Right cardiac atrium (tissue), 5 donors: ENCODE measurements at regions not wholly inside any gene's neighbourhood (a gene's known extent, or its start where the extent isn't known, plus 50 kb on each side); places are given as distances from the start of the nearest gene placed in this dataset.
"Not testable (repeated sequence)": the region's sequence is repeated elsewhere in the genome, so short reads cannot be mapped to it uniquely, and the experiment has no call there.

Experiments
- ATAC-seq, 2 donors: fragments of 200-7000 bp; cut with Tn5 transposase; one replicate each; pipeline versions ENCODE4 v1.8.0 to v1.9.1; 2020; ENCODE audit warnings: moderate library complexity in 2 of 2, mild to moderate bottlenecking in 1 of 2
- DNase-seq, 3 donors: peaks; one replicate each; pipeline ENCODE4 v3.0.0-alpha.2; 2020
- H3K27ac ChIP-seq: one replicate; pipeline ENCODE4 v1.5.1; 2013; ENCODE audit warnings: mild to moderate bottlenecking, low read length, control low read depth, moderate library complexity
- H3K27me3 ChIP-seq: one replicate; pipeline ENCODE4 v1.6.1; 2013; ENCODE audit not compliant: control insufficient read depth, insufficient read depth
- H3K4me1 ChIP-seq: one replicate; pipeline ENCODE4 v1.6.1; 2013; ENCODE audit warnings: low read length; ENCODE audit not compliant: control insufficient read depth, insufficient read depth
- H3K4me3 ChIP-seq: one replicate; pipeline ENCODE4 v1.5.1; 2013; ENCODE audit warnings: low read length, control low read depth
- H3K9me3 ChIP-seq: one replicate; pipeline ENCODE4 v1.6.1; 2013; ENCODE audit warnings: low read length; ENCODE audit not compliant: control insufficient read depth
- whole genome bisulfite sequencing: extraction: QIAGEN DNeasy Blood & Tissue Kit; methylation state at CpG from one replicate; pipeline ENCODE4 v1.1.7; 2013; 5-methylcytosine and 5-hydroxymethylcytosine counted together
- intact Hi-C, 4 donors: fragments of 100-400 bp; cut with DNase I; formaldehyde crosslinking; loops; one replicate each; pipeline versions ENCODE4 v1.11.0 to v1.14.0; 2022 to 2023
- donor health status: healthy with polysubstance abuse.
- donor health status: DM: no; HTN: yes; CAD: no.
- donor health status: DM: no; HTN: no; CAD: no.
- donor health status: DM: no; HTN: yes; CAD: no; lungs with severe emphysema.
- donor health status: DM: yes; HTN: yes; CAD: no.

- H3K4me1 ChIP-seq = no peaks in the 10 kb centered on the region
- WGBS = 74% methylated on average over 3 of the region's 3 CpGs
- no peak for ATAC-seq
- DNase-seq = no peak
- no peak overlapping the region for H3K27ac ChIP-seq
- no peak overlapping the region for H3K4me3 ChIP-seq
- H3K9me3 ChIP-seq = no peaks in the 10 kb centered on the region
- intact Hi-C loops = no loop called here
- H3K27me3 ChIP-seq = no peaks in the 10 kb centered on the region
Measured at GRCh38 chr9:120319452-120319851, 260.5 kb downstream of the CDK5RAP2 start.

- Histone ChIP-seq H3K4me1 (no peaks in the 10 kb centered on the region), H3K4me3 (no peak overlapping the region), H3K9me3 (no peaks in the 10 kb centered on the region), H3K27ac (no peak overlapping the region), H3K27me3 (no peaks in the 10 kb centered on the region)
- ATAC-seq (no peak), DNase-seq (no peak)
- intact Hi-C loops = no loop called here
- WGBS = 76% methylated on average over 3 of the region's 3 CpGs
Measured at GRCh38 chr9:120315154-120315553, 264.8 kb downstream of the CDK5RAP2 start.

GRCh38 chr9:120312031-120312430 is 267.9 kb downstream of the CDK5RAP2 start:
- Histone ChIP-seq H3K4me1 (no peaks in the 10 kb centered on the region), H3K4me3 (no peak overlapping the region), H3K27ac (no peak overlapping the region), H3K9me3 (no peaks in the 10 kb centered on the region), H3K27me3 (no peaks in the 10 kb centered on the region)
- ATAC-seq = no peak
- intact Hi-C loops = no loop called here
- DNase-seq = no peak
- 87% methylated on average over 2 of the region's 2 CpGs for WGBS

- intact Hi-C loops = no loop called here
- ATAC-seq = no peak
- Histone ChIP-seq H3K27ac (no peak overlapping the region), H3K27me3 (no peaks in the 10 kb centered on the region), H3K4me1 (no peaks in the 10 kb centered on the region), H3K9me3 (no peaks in the 10 kb centered on the region), H3K4me3 (no peak overlapping the region)
- WGBS = 79% methylated on average over 3 of the region's 3 CpGs
- DNase-seq = no peak
Measured at GRCh38 chr9:120310035-120310434, 269.9 kb downstream of the CDK5RAP2 start.

- DNase-seq (no peak), ATAC-seq (no peak)
- intact Hi-C loops = no loop called here
- H3K27ac ChIP-seq = no peak overlapping the region
- H3K4me1 ChIP-seq = no peaks in the 10 kb centered on the region
- no peaks in the 10 kb centered on the region for H3K9me3 ChIP-seq
- H3K27me3 ChIP-seq = no peaks in the 10 kb centered on the region
- H3K4me3 ChIP-seq = no peak overlapping the region
- WGBS = 21% methylated on average over 3 of the region's 3 CpGs
Measured at GRCh38 chr9:120308495-120308894, 271.5 kb downstream of the CDK5RAP2 start.

GRCh38 chr9:120307599-120307998 is 272.4 kb downstream of the CDK5RAP2 start:
- intact Hi-C loops = no loop called here

GRCh38 chr9:120306561-120306960 is 273.4 kb downstream of the CDK5RAP2 start:
- ATAC-seq = no peak
- intact Hi-C loops = no loop called here
- Histone ChIP-seq H3K27me3 (no peaks in the 10 kb centered on the region), H3K4me3 (no peak overlapping the region), H3K4me1 (no peaks in the 10 kb centered on the region), H3K27ac (no peak overlapping the region), H3K9me3 (no peaks in the 10 kb centered on the region)
- DNase-seq = no peak
- 76% methylated on average over 3 of the region's 3 CpGs for WGBS

More at GRCh38 chr9:120307599-120307998, 272.4 kb downstream of the CDK5RAP2 start:
- Histone ChIP-seq H3K27me3 (no peaks in the 10 kb centered on the region), H3K4me1 (no peaks in the 10 kb centered on the region), H3K9me3 (no peaks in the 10 kb centered on the region), H3K4me3 (no peak overlapping the region), H3K27ac (no peak overlapping the region)
- DNase-seq (no peak), ATAC-seq (no peak)
- WGBS = 79% methylated on average over 2 of the region's 2 CpGs

GRCh38 chr9:120306088-120306487 is 273.9 kb downstream of the CDK5RAP2 start:
- no peaks in the 10 kb centered on the region for H3K4me1 ChIP-seq
- no peaks in the 10 kb centered on the region for H3K27me3 ChIP-seq
- DNase-seq = no peak
- intact Hi-C loops = no loop called here
- no peaks in the 10 kb centered on the region for H3K9me3 ChIP-seq
- no peak for ATAC-seq
- H3K27ac ChIP-seq = no peak overlapping the region
- WGBS = 47% methylated on average over 3 of the region's 3 CpGs
- H3K4me3 ChIP-seq = no peak overlapping the region

GRCh38 chr9:120304896-120305295 is 275.1 kb downstream of the CDK5RAP2 start:
- WGBS = 96% methylated on average over 27 of the region's 28 CpGs
- H3K4me1 ChIP-seq, intact Hi-C loops, H3K27ac ChIP-seq, H3K27me3 ChIP-seq, H3K4me3 ChIP-seq, DNase-seq, H3K9me3 ChIP-seq, ATAC-seq: not testable (repeated sequence)

GRCh38 chr9:120303519-120303918 is 276.4 kb downstream of the CDK5RAP2 start:
- Histone ChIP-seq H3K4me3 (no peak overlapping the region), H3K4me1 (no peaks in the 10 kb centered on the region), H3K27me3 (no peaks in the 10 kb centered on the region), H3K27ac (no peak overlapping the region), H3K9me3 (no peaks in the 10 kb centered on the region)
- DNase-seq (no peak), ATAC-seq (no peak)
- intact Hi-C loops = no loop called here
- WGBS = 82% methylated on average over 4 of the region's 4 CpGs

GRCh38 chr9:120299785-120300184 is 280.2 kb downstream of the CDK5RAP2 start:
- H3K9me3 ChIP-seq = no peaks in the 10 kb centered on the region
- DNase-seq (no peak), ATAC-seq (no peak)
- 72% methylated on average over 6 of the region's 6 CpGs for WGBS
- no peak overlapping the region for H3K4me3 ChIP-seq
- H3K27ac ChIP-seq = no peak overlapping the region
- H3K27me3 ChIP-seq = no peaks in the 10 kb centered on the region
- intact Hi-C loops = no loop called here
- H3K4me1 ChIP-seq = no peaks in the 10 kb centered on the region

- intact Hi-C loops = no loop called here
- H3K27me3 ChIP-seq = no peaks in the 10 kb centered on the region
- no peak for DNase-seq
- ATAC-seq = no peak
- H3K4me3 ChIP-seq = no peak overlapping the region
- no peaks in the 10 kb centered on the region for H3K4me1 ChIP-seq
- peaks cover 1% of the 10 kb centered on the region for H3K9me3 ChIP-seq
- 67% methylated on average over 4 of the region's 4 CpGs for WGBS
- H3K27ac ChIP-seq = no peak overlapping the region
Measured at GRCh38 chr9:120294003-120294402, 286.0 kb downstream of the CDK5RAP2 start.
